Large intestine (tissue), 3 donors: ENCODE measurements at regions not wholly inside any gene's neighbourhood (a gene's known extent, or its start where the extent isn't known, plus 50 kb on each side); places are given as distances from the start of the nearest gene placed in this dataset.
"Not testable (repeated sequence)": the region's sequence is repeated elsewhere in the genome, so short reads cannot be mapped to it uniquely, and the experiment has no call there.

Source experiments
- DNase-seq, 2 donors: peaks; one replicate each; pipeline versions ENCODE4 v3.0.0 to v3.0.0-alpha.2; 2013
- H3K27ac ChIP-seq: one replicate; pipeline ENCODE4 v1.5.1; 2013; ENCODE audit warnings: low read length
- H3K27me3 ChIP-seq: 2 replicates; pipeline ENCODE4 v1.6.1; 2013; ENCODE audit warnings: low read length; ENCODE audit not compliant: control insufficient read depth, insufficient read depth
- H3K36me3 ChIP-seq: 2 replicates; pipeline ENCODE4 v1.6.1; 2013; ENCODE audit warnings: low read length; ENCODE audit not compliant: control insufficient read depth, insufficient read depth
- H3K4me1 ChIP-seq: one replicate; pipeline ENCODE4 v1.6.1; 2013; ENCODE audit warnings: low read length; ENCODE audit not compliant: control insufficient read depth, insufficient read depth
- H3K4me3 ChIP-seq: one replicate; pipeline ENCODE4 v1.5.1; 2013; ENCODE audit warnings: low read length
- H3K9me3 ChIP-seq: one replicate; pipeline ENCODE4 v1.6.1; 2013; ENCODE audit warnings: mild to moderate bottlenecking, low read depth, low read length, moderate library complexity; ENCODE audit not compliant: control insufficient read depth
- WGBS: methylation state at CpG from one replicate; pipeline ENCODE4 v1.1.5; 2013; ENCODE audit warnings: low lambda C conversion rate; ENCODE audit not compliant: insufficient coverage; 5-methylcytosine and 5-hydroxymethylcytosine counted together

- H3K27ac ChIP-seq: no peak overlapping the region
- no peaks in the 10 kb centered on the region for H3K9me3 ChIP-seq
- no peak for DNase-seq
- H3K36me3 ChIP-seq: no peaks in the 10 kb centered on the region
- no peaks in the 10 kb centered on the region for H3K4me1 ChIP-seq
- 80% methylated on average over 1 of the region's 2 CpGs for WGBS
- no peaks in the 10 kb centered on the region for H3K27me3 ChIP-seq
- H3K4me3 ChIP-seq: no peak overlapping the region
Measured at GRCh38 chr13:47719164-47719563, 281.9 kb downstream of the SUCLA2 start.

- H3K36me3 ChIP-seq: no peaks in the 10 kb centered on the region
Measured at GRCh38 chr13:47718556-47718955, 282.5 kb downstream of the SUCLA2 start.

GRCh38 chr13:47708386-47708785, 292.7 kb downstream of the SUCLA2 start:
- no CpG with 5 or more reads among the region's 3 CpGs for WGBS
- no peak overlapping the region for H3K27ac ChIP-seq
- no peaks in the 10 kb centered on the region for H3K36me3 ChIP-seq
- no peaks in the 10 kb centered on the region for H3K4me1 ChIP-seq
- H3K4me3 ChIP-seq: no peak overlapping the region
- no peaks in the 10 kb centered on the region for H3K9me3 ChIP-seq
- DNase-seq: no peak
- H3K27me3 ChIP-seq: no peaks in the 10 kb centered on the region

More at GRCh38 chr13:47718556-47718955, 282.5 kb downstream of the SUCLA2 start:
- H3K9me3 ChIP-seq: no peaks in the 10 kb centered on the region
- H3K4me3 ChIP-seq: no peak overlapping the region
- no peak overlapping the region for H3K27ac ChIP-seq
- no peaks in the 10 kb centered on the region for H3K4me1 ChIP-seq
- no CpG with 5 or more reads among the region's 8 CpGs for WGBS
- no peaks in the 10 kb centered on the region for H3K27me3 ChIP-seq
- no peak for DNase-seq

- Histone ChIP-seq H3K27me3 (no peaks in the 10 kb centered on the region), H3K4me1 (no peaks in the 10 kb centered on the region), H3K36me3 (no peaks in the 10 kb centered on the region), H3K9me3 (no peaks in the 10 kb centered on the region), H3K4me3 (no peak overlapping the region), H3K27ac (no peak overlapping the region)
- DNase-seq: no peak
- 100% methylated on average over 1 of the region's 3 CpGs for WGBS
Measured at GRCh38 chr13:47707414-47707813, 293.7 kb downstream of the SUCLA2 start.

- DNase-seq: no peak
- Histone ChIP-seq H3K36me3 (no peaks in the 10 kb centered on the region), H3K27ac (no peak overlapping the region), H3K4me1 (no peaks in the 10 kb centered on the region), H3K9me3 (no peaks in the 10 kb centered on the region), H3K4me3 (no peak overlapping the region), H3K27me3 (no peaks in the 10 kb centered on the region)
- WGBS: 83% methylated on average over 1 of the region's 4 CpGs
Measured at GRCh38 chr13:47705185-47705584, 295.9 kb downstream of the SUCLA2 start.

GRCh38 chr13:47696674-47697073, 304.4 kb downstream of the SUCLA2 start:
- WGBS: no CpG with 5 or more reads among the region's 3 CpGs
- no peaks in the 10 kb centered on the region for H3K9me3 ChIP-seq

GRCh38 chr13:47687577-47687976, 313.5 kb downstream of the SUCLA2 start:
- Histone ChIP-seq H3K4me1 (no peaks in the 10 kb centered on the region), H3K36me3 (no peaks in the 10 kb centered on the region), H3K27ac (no peak overlapping the region), H3K9me3 (no peaks in the 10 kb centered on the region), H3K27me3 (no peaks in the 10 kb centered on the region), H3K4me3 (no peak overlapping the region)
- no CpG with 5 or more reads among the region's 2 CpGs for WGBS
- DNase-seq: no peak

More at GRCh38 chr13:47696674-47697073, 304.4 kb downstream of the SUCLA2 start:
- DNase-seq: no peak
- no peak overlapping the region for H3K4me3 ChIP-seq
- no peaks in the 10 kb centered on the region for H3K27me3 ChIP-seq
- H3K4me1 ChIP-seq: no peaks in the 10 kb centered on the region
- H3K36me3 ChIP-seq: no peaks in the 10 kb centered on the region
- no peak overlapping the region for H3K27ac ChIP-seq

GRCh38 chr13:47685156-47685555, 315.9 kb downstream of the SUCLA2 start:
- H3K27ac ChIP-seq, H3K9me3 ChIP-seq, DNase-seq, H3K27me3 ChIP-seq, H3K36me3 ChIP-seq, H3K4me3 ChIP-seq, H3K4me1 ChIP-seq: not testable (repeated sequence)
- 100% methylated on average over 2 of the region's 2 CpGs for WGBS

- Histone ChIP-seq H3K36me3 (no peaks in the 10 kb centered on the region), H3K4me1 (no peaks in the 10 kb centered on the region), H3K9me3 (no peaks in the 10 kb centered on the region), H3K27ac (no peak overlapping the region), H3K27me3 (no peaks in the 10 kb centered on the region), H3K4me3 (no peak overlapping the region)
- DNase-seq: no peak
- WGBS: 100% methylated on average over 2 of the region's 2 CpGs
Measured at GRCh38 chr13:47680748-47681147, 320.3 kb downstream of the SUCLA2 start.

- 77% methylated on average over 1 of the region's 1 CpG for WGBS
- Histone ChIP-seq H3K27me3 (no peaks in the 10 kb centered on the region), H3K36me3 (no peaks in the 10 kb centered on the region), H3K4me1 (no peaks in the 10 kb centered on the region), H3K27ac (no peak overlapping the region), H3K9me3 (no peaks in the 10 kb centered on the region), H3K4me3 (no peak overlapping the region)
- no peak for DNase-seq
Measured at GRCh38 chr13:47679401-47679800, 321.7 kb downstream of the SUCLA2 start.

- H3K36me3 ChIP-seq: no peaks in the 10 kb centered on the region
- no peaks in the 10 kb centered on the region for H3K9me3 ChIP-seq
- no peaks in the 10 kb centered on the region for H3K4me1 ChIP-seq
- no peak overlapping the region for H3K4me3 ChIP-seq
- no peak for DNase-seq
- no peaks in the 10 kb centered on the region for H3K27me3 ChIP-seq
- 100% methylated on average over 1 of the region's 4 CpGs for WGBS
- H3K27ac ChIP-seq: no peak overlapping the region
Measured at GRCh38 chr13:47678201-47678968, 322.7 kb downstream of the SUCLA2 start.
